Stromal cell of bone marrow (primary cell): ENCODE measurements at regions not wholly inside any gene's neighbourhood (a gene's known extent, or its start where the extent isn't known, plus 50 kb on each side); places are given as distances from the start of the nearest gene placed in this dataset.

ENCODE experiments used
- DNase-seq: peaks from one replicate; pipeline ENCODE4 v3.0.0-alpha.2; 2012; ENCODE audit warnings: low read depth

DNA sequence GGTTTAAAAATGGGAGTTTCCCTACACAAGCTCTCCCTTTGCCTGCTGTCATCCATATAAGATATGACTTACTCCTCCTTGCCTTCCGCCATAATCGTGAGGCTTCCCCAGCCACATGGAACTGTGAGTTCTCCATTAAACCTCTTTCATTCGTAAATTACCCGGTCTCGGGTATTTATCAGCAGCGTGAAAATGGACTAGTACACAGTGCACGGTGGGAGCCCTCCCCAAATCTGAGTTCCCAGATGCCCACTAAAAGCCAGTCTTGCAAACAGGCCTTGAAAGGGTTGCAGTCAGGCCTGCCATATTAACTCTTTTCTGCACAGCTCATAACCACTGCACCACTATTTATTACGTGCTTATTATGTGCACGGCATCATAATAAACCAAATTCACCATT is 400.9 kb downstream of the PRDM2 start:
- DNase-seq = no peak

DNA sequence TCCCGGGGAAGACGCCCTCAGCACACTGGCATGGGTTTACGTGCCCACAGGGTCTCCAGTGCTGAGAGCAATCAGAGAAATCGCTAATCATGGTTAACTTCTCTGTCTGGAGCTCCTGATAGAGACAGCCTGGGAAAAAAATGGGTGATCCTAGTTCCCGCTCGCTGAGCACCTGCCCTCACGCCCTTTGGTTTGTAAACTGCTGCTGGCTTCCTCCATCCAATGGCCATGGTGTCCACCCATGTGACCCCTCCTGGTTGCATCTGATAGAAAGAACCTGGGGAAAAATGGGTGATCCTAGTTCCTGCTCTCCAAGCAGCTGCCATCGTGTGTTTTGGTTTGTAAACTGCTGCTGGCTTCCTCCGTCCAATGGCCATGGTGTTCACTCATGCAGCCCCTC is 402.2 kb downstream of the PRDM2 start:
- no peak for DNase-seq

- no peak for DNase-seq
Measured at GRCh38 chr1:14103878-14104430, 404.0 kb downstream of the PRDM2 start.

- no peak for DNase-seq
Measured at GRCh38 chr1:14106126-14106525, 406.1 kb downstream of the PRDM2 start.

DNA sequence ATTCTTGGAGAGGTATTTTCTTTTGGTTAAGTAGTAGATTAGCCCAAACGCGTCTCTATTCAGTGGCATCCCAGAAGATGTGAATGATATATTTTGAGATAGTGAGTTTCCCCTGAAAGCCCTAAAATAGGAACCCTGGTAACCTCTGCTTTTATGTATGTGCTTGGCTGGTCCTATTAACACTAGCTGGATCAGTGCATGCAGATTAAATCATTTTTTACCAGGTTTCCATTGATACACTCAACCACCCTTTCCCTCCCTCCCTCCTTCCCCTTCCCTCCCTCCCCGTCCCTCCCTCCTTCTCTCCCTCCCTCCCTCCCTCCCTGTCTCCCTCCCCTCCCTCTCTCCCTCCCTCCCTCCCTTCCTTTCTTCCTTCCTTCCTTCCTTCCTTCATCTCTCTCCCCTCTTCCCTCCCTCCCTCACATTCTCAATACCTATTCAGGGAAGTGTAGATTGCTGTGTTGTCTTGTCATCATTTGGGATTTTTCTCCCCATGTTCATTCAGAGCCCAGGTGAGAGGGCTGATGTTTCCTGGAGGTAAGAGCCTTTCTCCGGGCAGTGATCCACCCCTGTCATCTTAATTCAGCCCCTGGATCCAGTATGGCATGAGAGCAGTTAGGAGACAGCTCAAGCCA is 406.8 kb downstream of the PRDM2 start:
- DNase-seq = no peak

DNA sequence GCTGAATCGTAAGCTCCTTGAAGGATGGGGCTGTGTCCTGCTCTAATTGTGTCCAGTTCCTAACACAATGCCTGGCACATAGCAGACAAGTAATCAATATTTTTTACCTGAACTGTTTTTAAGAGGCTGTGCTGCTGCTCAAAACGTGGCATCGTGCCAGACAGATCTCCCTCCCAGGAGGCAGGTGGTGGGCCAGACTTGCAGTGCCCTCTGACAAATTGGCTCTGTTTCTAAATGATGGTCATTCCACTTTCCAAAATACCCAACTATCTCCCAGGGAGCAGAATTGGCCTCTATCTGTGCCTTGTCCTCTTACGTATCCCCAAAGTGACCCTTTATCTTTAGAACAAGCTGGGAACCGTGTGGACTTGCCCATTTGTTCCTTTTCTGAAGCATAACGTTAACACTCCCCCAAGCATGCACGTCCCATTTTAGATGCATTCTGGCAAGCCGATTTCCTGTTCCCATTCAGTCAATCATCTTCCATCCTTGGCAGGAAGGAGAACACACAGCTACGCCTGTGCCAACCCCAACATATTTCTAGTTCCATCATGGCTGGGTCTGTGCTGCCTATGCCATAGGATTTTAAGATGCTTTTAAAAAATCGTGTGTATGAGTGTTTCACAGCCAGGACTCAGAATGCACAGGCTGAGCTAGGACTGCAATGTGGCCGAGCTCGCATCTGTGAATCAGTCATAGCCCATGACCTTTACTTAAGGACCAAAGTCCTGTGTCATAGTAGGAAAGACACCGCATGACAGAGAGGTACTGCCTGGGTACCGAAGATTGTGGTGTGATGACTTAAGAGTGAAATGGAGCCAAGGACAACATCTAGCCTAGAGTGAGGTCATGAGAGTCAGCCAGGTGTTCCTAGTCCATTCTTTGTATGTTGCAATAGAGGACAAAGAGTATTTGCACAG is 408.6 kb downstream of the PRDM2 start:
- no peak for DNase-seq

DNA sequence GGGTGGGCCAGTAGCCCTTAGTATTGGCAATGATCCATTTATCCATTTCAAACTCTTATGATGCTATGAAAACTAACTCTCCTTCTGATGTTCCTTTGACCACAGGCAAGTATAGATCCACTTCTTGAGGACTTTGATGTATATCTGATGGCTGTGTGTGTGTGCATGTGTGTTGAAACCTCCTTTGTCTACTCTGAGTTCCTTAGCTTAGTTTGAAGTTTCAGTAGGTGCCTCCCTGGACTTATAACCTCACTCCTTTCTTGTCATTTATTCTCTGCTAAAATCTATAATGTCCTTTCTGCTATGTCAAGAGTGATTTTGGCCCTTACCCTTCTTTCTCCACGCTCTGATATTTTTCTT is 409.3 kb downstream of the PRDM2 start:
- no peak for DNase-seq

DNA sequence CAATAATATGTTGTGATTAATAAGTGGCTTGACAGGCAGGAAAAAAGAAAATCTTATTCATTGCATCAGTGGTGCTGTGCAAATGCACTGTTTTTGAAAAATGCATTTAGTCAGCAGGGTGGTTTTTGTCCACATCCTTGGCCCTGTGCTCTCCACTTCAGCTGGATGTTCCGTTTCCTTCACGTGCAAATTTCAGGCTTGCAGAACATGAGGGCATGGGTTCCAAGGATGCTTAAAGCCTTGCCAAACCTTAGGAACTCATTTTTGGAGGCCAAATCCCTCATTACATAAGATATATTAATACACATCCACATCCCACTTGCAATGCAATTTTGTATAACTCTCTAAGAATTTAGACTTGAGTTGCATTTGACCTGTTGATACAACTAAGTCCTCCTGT is 410.1 kb downstream of the PRDM2 start:
- no peak for DNase-seq

DNA sequence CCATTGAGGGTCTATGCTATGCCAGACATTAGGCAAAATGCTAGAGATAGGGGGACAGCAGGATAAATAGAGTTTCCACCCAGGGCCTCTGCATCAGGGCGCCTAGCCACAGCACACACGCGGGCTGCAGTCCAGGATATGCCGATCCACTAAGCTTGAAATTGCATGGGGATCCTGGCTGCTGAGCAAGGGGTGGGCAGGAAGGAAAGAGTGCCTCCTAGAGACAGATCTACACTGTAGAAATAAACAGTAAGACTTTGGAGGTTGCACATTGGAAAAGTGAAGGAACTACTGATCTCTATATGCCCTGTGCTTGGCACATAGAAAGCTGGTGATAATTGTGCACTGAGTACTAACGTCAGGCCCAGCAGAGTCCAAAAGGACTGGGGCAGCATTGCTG is 411.1 kb downstream of the PRDM2 start:
- no peak for DNase-seq

GRCh38 chr1:14112613-14113012 is 412.6 kb downstream of the PRDM2 start:
- no peak for DNase-seq

DNA sequence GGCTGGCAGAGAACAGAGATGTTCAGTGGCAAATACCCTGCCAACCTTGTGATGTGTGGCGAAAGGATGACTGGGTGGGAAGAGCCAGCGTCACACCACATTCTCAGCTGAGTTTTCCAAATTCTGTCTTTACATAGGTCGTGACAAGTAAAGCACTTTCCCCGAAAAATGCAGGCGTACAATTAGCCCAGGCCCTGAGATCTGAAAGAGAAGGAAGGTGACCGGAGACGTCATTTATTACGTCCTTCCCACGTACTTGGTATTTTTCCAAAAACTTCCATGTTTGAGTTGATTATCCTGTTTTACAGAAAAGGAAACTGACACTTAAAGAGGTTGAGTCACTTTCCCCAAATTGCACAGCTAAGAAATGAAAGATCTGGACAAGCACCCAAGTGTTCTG is 413.3 kb downstream of the PRDM2 start:
- no peak for DNase-seq

DNA sequence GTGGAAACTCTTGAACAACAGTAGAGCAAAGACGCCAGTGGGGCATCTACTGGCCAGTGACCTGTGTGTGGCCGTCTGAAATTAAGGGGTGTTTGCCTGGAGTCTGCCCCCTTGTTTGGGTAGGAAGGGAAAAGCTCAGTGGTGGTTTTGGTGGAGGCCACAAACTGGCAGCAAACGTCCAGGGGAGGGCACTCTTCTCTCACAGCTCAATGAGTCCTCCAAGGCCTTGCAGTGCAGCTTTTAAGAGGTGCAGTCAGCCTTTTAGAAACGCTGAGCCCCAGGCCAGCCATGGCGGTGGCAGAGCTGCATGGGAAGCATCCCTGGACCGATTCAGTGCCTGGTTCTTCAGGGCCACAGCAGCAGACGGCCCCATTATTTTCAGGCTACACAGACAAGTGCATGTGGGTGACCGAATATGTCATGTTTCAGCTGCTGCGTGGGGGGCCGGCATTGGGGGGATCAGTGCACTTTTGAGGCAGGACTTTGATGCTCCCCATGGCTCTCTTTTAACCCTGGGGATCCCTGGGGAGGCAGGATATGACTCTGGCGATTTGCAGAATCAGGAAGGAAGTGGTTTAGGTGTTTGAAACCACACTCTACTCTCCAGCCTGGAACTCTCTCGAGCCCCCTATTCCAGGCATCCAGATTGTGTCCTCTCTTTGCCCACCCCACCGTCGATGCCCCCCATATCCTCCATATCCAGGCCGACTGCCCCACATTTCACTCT is 414.0 kb downstream of the PRDM2 start:
- no peak for DNase-seq

GRCh38 chr1:14115976-14116375 is 416.0 kb downstream of the PRDM2 start:
- DNase-seq = no peak

DNA sequence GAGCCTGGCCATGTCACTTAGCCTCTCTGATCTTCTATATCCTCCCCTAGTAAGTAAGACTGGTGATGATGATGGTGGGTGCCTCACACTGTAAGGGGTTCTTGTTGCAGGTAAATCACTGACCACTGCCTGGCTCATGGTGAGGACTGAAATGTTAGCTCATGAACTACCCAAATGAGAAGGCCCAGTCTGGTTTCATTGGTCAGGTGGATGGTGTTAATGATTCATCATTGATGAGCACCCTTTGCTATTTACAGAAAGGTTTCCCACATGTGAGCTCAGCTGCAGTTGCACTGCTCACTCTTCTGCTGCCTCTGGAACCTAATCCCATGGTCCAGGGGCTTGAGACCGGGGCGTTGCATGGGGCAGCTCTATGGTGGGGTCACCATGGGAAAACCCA is 417.7 kb downstream of the PRDM2 start:
- DNase-seq = no peak

DNA sequence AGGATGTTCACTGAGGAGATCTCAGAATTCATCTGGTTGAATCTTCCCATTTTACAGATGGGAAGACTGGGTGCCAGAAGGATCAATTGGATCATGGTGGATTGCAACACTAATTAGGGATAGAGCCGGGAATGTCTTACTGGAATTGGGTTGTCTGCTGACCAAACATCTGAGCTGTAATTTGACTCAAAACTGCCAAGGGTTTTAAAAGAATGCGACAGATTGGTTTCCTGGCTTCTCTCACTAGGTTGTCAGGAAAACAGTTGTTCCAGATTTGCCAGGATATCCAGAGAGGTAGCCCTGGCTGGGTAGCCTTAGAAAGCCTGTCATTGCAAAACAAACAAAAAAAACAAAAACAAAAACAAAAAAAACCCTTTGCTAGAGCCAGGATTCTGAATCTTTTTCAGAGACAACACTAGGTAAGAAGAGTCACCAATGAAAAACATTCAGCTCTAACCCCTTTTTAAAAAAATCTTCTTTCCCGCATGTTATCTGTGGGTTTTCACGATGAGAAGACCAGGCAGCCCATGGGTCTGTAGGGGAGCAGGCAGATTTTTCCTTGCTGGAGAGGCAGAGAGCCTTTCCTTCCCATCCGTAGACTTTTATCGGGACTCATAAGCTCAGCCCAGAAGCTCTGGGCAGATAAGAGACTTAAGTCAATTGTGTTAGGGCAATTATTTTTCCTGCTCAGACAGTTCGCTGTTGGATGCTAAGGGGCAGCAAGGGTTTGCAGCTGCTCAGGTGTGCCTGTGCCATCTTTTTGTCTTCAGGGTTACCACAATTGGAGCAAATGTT is 418.9 kb downstream of the PRDM2 start:
- no peak for DNase-seq

- DNase-seq = no peak
Measured at GRCh38 chr1:14120895-14121294, 420.9 kb downstream of the PRDM2 start.

DNA sequence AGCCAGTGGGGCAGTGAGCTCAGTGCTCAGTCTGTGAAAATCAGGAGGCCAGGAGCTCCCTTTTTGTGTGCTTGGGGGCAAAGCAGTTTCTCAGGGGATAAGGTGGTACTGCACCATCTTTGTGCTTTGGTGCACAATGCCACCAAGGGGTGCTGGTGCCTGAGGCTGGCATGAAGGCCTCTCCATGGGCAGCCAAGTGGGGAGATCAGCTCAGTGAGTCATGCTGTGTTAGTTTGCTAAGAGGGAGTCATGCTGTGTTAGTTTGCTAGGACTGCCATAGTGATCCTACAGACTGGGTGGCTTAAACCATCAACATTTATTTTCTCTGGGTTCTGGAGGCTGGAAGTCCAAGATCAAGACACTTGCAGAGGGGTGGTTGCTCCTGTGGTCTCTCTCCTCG is 428.1 kb downstream of the PRDM2 start:
- no peak for DNase-seq

- DNase-seq = no peak
Measured at GRCh38 chr1:14129009-14129408, 429.0 kb downstream of the PRDM2 start.

DNA sequence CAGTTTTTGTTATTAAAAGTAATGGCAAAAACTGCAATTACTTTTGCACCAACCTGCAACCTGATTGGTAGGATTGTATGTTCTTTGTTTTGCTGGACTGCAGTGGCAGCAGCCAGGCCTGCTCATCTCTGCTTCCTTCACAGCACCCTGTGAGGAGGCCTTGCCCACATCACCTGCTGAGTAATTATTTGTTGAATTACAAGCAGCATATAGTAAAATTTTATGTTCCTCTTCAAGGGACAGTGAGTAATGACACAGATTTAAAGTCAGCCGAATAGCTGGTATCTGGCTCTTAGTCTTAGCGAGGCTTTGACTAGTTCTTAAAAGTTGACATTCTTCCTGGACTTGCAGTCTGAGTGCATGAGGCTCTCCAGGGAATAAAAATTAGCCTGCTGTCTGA is 435.1 kb downstream of the PRDM2 start:
- DNase-seq = no peak

DNA sequence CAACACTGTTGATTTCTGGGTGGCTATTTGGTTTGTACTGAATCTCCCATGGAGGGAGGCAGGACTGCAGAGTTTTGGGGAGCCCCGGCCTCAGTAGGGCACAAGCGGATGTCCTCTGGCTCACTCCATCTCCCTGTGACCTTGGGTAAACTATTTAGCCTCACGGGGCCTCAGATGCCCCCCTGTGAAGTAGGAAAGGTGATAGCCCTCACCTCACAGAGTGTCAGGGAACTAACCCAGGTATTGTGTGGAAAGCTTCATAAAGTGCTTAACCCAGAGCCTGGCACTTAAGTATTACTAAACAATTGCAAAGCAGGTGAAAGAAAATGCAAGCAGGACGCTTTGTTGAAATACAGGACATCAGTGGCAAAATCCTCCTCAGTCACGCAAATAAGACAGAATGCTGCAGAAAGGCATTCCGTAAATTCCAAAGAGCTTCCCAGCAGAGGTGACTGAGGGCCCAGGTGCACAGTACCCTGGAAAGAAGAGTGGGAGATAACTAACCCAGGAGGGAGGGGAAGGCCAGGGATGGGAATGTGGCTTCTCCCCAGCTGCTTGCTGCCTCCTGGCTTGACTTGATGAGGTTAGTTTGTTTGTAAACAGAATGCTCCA is 436.3 kb downstream of the PRDM2 start:
- no peak for DNase-seq

DNA sequence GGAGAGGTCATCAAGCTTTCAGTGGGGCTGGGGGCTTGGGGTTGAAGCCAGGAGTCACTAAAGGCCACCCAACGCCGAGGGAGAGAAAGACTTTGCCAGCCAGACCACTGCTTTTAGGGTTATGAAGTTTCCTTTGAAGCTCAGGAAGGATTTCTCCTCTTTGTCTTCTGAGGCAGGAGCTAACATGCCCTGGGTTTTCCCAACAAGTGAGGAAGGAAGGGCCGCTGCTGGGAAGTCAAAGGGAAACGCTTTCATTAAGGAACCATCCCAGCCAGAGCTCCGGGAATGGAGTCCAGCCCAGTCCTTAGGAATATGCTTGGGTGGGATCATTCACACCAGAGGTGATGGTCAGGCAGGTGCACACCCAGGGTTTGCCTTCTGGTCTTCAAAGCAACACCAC is 436.9 kb downstream of the PRDM2 start:
- DNase-seq = no peak
